ENCODE measurements at regions not wholly inside any gene's neighbourhood (a gene's known extent, or its start where the extent isn't known, plus 50 kb on each side); places are given as distances from the start of the nearest gene placed in this dataset.

GRCh38 chr5:27995867-27996266, 957.5 kb upstream of the CDH9 start:
- no peaks in the 10 kb centered on the region for H3K9me3 ChIP-seq
- no peak for DNase-seq (ENCODE audit: low spot score in 2 of 2)
- H3K4me3 ChIP-seq, result no peak overlapping the region
- no peaks in the 10 kb centered on the region for H3K36me3 ChIP-seq
- TF ChIP-seq POLR2AphosphoS5 (IDR thresholded peaks at IDR 0.05) (no peak), POLR2A (IDR thresholded peaks at IDR 0.05) (no peak), CTCF (IDR thresholded peaks at IDR 0.05) (no peak)
- H3K27ac ChIP-seq, result no peak overlapping the region
- intact Hi-C loops (cut with DNase I; ENCODE audit: low total_unique reads), result no loop called here
- H3K27me3 ChIP-seq, result no peaks in the 10 kb centered on the region
- H3K4me1 ChIP-seq, result no peaks in the 10 kb centered on the region

GRCh38 chr5:27978322-27978721, 939.9 kb upstream of the CDH9 start:
- DNase-seq (ENCODE audit: low spot score in 2 of 2), result no peak
- TF ChIP-seq CTCF (IDR thresholded peaks at IDR 0.05) (no peak), POLR2AphosphoS5 (IDR thresholded peaks at IDR 0.05) (no peak), POLR2A (IDR thresholded peaks at IDR 0.05) (no peak)
- no peaks in the 10 kb centered on the region for H3K36me3 ChIP-seq
- H3K4me1 ChIP-seq, result no peaks in the 10 kb centered on the region
- no peaks in the 10 kb centered on the region for H3K27me3 ChIP-seq
- peaks cover 0 to 6% of the 10 kb centered on the region in 2 donors for H3K9me3 ChIP-seq
- H3K27ac ChIP-seq, result no peak overlapping the region
- intact Hi-C loops (cut with DNase I; ENCODE audit: low total_unique reads), result no loop called here
- no peak overlapping the region for H3K4me3 ChIP-seq

DNA sequence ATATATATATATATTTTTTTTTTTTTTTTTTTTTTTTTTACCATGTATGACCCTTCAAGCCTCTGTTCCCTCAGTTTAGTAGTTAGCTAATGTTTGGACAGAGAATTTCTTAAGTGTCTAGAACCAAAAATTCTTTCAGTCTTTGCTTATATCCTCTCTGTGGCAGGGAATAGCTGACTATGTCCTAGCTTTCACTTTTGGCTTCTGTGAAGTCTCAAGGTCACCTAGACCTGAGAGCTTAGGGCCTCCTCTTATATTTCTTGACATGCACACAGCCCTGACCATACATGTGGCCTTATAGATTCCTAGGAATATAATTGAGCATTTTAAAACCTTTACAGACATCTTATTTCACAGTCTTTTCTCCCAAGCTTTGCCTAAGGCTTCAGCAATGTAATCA, 930.8 kb upstream of the CDH9 start:
- TF ChIP-seq POLR2A (IDR thresholded peaks at IDR 0.05) (no peak), POLR2AphosphoS5 (IDR thresholded peaks at IDR 0.05) (no peak), CTCF (IDR thresholded peaks at IDR 0.05) (no peak)
- intact Hi-C loops (cut with DNase I; ENCODE audit: low total_unique reads), result no loop called here
- Histone ChIP-seq H3K27me3 (no peaks in the 10 kb centered on the region), H3K36me3 (peaks cover 5% of the 10 kb centered on the region), H3K4me1 (no peaks in the 10 kb centered on the region), H3K9me3 (peaks cover 6 to 34% of the 10 kb centered on the region in 2 donors), H3K27ac (no peak overlapping the region), H3K4me3 (no peak overlapping the region)
- DNase-seq (ENCODE audit: low spot score in 2 of 2), result no peak

GRCh38 chr5:27963050-27963783, 924.8 kb upstream of the CDH9 start:
- Histone ChIP-seq H3K9me3 (peaks cover 6 to 40% of the 10 kb centered on the region in 2 donors), H3K27ac (no peak overlapping the region), H3K4me3 (no peak overlapping the region), H3K27me3 (no peaks in the 10 kb centered on the region), H3K36me3 (no peaks in the 10 kb centered on the region), H3K4me1 (no peaks in the 10 kb centered on the region)
- intact Hi-C loops (cut with DNase I; ENCODE audit: low total_unique reads), result no loop called here
- no peak for DNase-seq (ENCODE audit: low spot score in 2 of 2)
- TF ChIP-seq POLR2AphosphoS5 (IDR thresholded peaks at IDR 0.05), result no peak
- TF ChIP-seq CTCF (IDR thresholded peaks at IDR 0.05), result no peak
- no peak for TF ChIP-seq POLR2A (IDR thresholded peaks at IDR 0.05)

- Histone ChIP-seq H3K27me3 (no peaks in the 10 kb centered on the region), H3K4me3 (no peak overlapping the region), H3K36me3 (no peaks in the 10 kb centered on the region), H3K9me3 (peaks cover 6 to 40% of the 10 kb centered on the region in 2 donors), H3K4me1 (no peaks in the 10 kb centered on the region), H3K27ac (no peak overlapping the region)
- DNase-seq (ENCODE audit: low spot score in 2 of 2), result no peak
- intact Hi-C loops (cut with DNase I; ENCODE audit: low total_unique reads), result no loop called here
- TF ChIP-seq CTCF (IDR thresholded peaks at IDR 0.05) (no peak), POLR2A (IDR thresholded peaks at IDR 0.05) (no peak), POLR2AphosphoS5 (IDR thresholded peaks at IDR 0.05) (no peak)
These were observed 923.8 kb upstream of the CDH9 start for GRCh38 chr5:27962198-27962597.
